ENCODE measurements at regions not wholly inside any gene's neighbourhood (a gene's known extent, or its start where the extent isn't known, plus 50 kb on each side); places are given as distances from the start of the nearest gene placed in this dataset.
A peak's percentile ranks its signal among the peaks of the same experiment; 100 is the strongest.

- no peak overlapping the region for H2AFZ ChIP-seq
- BruUV-seq (replicated peaks) = no TSS peak
- no peaks in the 10 kb centered on the region for H4K20me1 ChIP-seq (ENCODE audit: insufficient read depth)
- H3K4me3 ChIP-seq = no peak overlapping the region
- ChIA-PET CTCF (no interaction called here), POLR2A (ENCODE audit: unreplicated experiment) (no interaction called here)
- no peaks in the 10 kb centered on the region for H3K36me3 ChIP-seq (ENCODE audit: low read depth)
- no peaks in the 10 kb centered on the region for H3K9me2 ChIP-seq (ENCODE audit: insufficient read depth)
- H3F3A ChIP-seq (ENCODE audit: insufficient read depth, low read depth) = peaks cover 31% of the 10 kb centered on the region
- peaks cover 25% of the 10 kb centered on the region; the same call in 1 of the 2 replicates for H3K9me3 ChIP-seq (ENCODE audit: insufficient read depth, low read depth)
- intact Hi-C loops (cut with micrococcal nuclease; ENCODE audit: unreplicated experiment) = loop anchor here (1.0 to 5.0 kb wide), 5 partner anchors 55 to 435 kb away; no protein-coding TSS in a partner anchor
- DNase-seq = no peak
- peak overlapping the region; percentile 34 for H3K4me2 ChIP-seq
- H3K79me2 ChIP-seq (ENCODE audit: low read depth) = no peaks in the 10 kb centered on the region
- H3K27me3 ChIP-seq (ENCODE audit: insufficient read depth, low read depth) = no peaks in the 10 kb centered on the region
- peak overlapping the region; percentile 91 for H3K27ac ChIP-seq
- TF ChIP-seq CTCF (conservative IDR thresholded peaks at IDR 0.05) (no peak), EZH2 (IDR thresholded peaks at IDR 0.05; ENCODE audit: low read depth) (no peak)
- H3K4me1 ChIP-seq (replicated peaks; ENCODE audit: insufficient read depth) = peaks cover 56% of the 10 kb centered on the region
These were observed 420.4 kb upstream of the ID4 start for GRCh38 chr6:19416811-19417210.

- peaks cover 55% of the 10 kb centered on the region for H3K4me1 ChIP-seq (replicated peaks; ENCODE audit: insufficient read depth)
- ChIA-PET CTCF (no interaction called here), POLR2A (ENCODE audit: unreplicated experiment) (interaction anchor here (0.6 to 0.7 kb wide), 3 partner anchors 42 to 690 kb away, joined by 3 to 7 read pairs (median 6); no protein-coding TSS in a partner anchor)
- TF ChIP-seq CTCF (conservative IDR thresholded peaks at IDR 0.05) = no peak
- TF ChIP-seq EZH2 (IDR thresholded peaks at IDR 0.05; ENCODE audit: low read depth) = no peak
- no peaks in the 10 kb centered on the region for H3K36me3 ChIP-seq (ENCODE audit: low read depth)
- no peaks in the 10 kb centered on the region for H3K9me2 ChIP-seq (ENCODE audit: insufficient read depth)
- H3K79me2 ChIP-seq (ENCODE audit: low read depth) = no peaks in the 10 kb centered on the region
- H3K4me2 ChIP-seq = peak overlapping the region; percentile 59
- peaks cover 22% of the 10 kb centered on the region; the same call in 1 of the 2 replicates for H3K9me3 ChIP-seq (ENCODE audit: insufficient read depth, low read depth)
- H3K27ac ChIP-seq = peak overlapping the region; percentile 91
- no TSS peak for BruUV-seq (replicated peaks)
- peaks cover 31% of the 10 kb centered on the region for H3F3A ChIP-seq (ENCODE audit: insufficient read depth, low read depth)
- intact Hi-C loops (cut with micrococcal nuclease; ENCODE audit: unreplicated experiment) = loop anchor here (1.0 to 5.0 kb wide), 5 partner anchors 55 to 435 kb away; no protein-coding TSS in a partner anchor
- peak; percentile 11 to 93 for DNase-seq
- no peaks in the 10 kb centered on the region for H3K27me3 ChIP-seq (ENCODE audit: insufficient read depth, low read depth)
- H2AFZ ChIP-seq = no peak overlapping the region
- no peak overlapping the region for H3K4me3 ChIP-seq
- H4K20me1 ChIP-seq (ENCODE audit: insufficient read depth) = no peaks in the 10 kb centered on the region
These were observed 419.5 kb upstream of the ID4 start for GRCh38 chr6:19417713-19418112.

GRCh38 chr6:19424853-19425252 is 412.3 kb upstream of the ID4 start:
- Histone ChIP-seq H3K4me1 (replicated peaks; ENCODE audit: insufficient read depth) (no peaks in the 10 kb centered on the region), H3K4me2 (no peak overlapping the region), H2AFZ (no peak overlapping the region), H3K9me2 (ENCODE audit: insufficient read depth) (no peaks in the 10 kb centered on the region), H3K9me3 (ENCODE audit: insufficient read depth, low read depth) (no peaks in the 10 kb centered on the region), H3K79me2 (ENCODE audit: low read depth) (no peaks in the 10 kb centered on the region), H3K27ac (no peak overlapping the region), H3K4me3 (no peak overlapping the region), H3F3A (ENCODE audit: insufficient read depth, low read depth) (no peaks in the 10 kb centered on the region), H3K36me3 (ENCODE audit: low read depth) (no peaks in the 10 kb centered on the region), H4K20me1 (ENCODE audit: insufficient read depth) (no peaks in the 10 kb centered on the region), H3K27me3 (ENCODE audit: insufficient read depth, low read depth) (no peaks in the 10 kb centered on the region)
- no peak for DNase-seq
- no TSS peak for BruUV-seq (replicated peaks)
- ChIA-PET CTCF (no interaction called here), POLR2A (ENCODE audit: unreplicated experiment) (no interaction called here)
- intact Hi-C loops (cut with micrococcal nuclease; ENCODE audit: unreplicated experiment) = no loop called here
- no peak for TF ChIP-seq CTCF (conservative IDR thresholded peaks at IDR 0.05)
- no peak for TF ChIP-seq EZH2 (IDR thresholded peaks at IDR 0.05; ENCODE audit: low read depth)

All from PC-9 (cell line).